ENCODE measurements at regions not wholly inside any gene's neighbourhood (a gene's known extent, or its start where the extent isn't known, plus 50 kb on each side); places are given as distances from the start of the nearest gene placed in this dataset.

- no peak for TF ChIP-seq CTCF (IDR thresholded peaks at IDR 0.05; ENCODE audit: insufficient read depth, low read length)
- TF ChIP-seq REST (IDR thresholded peaks at IDR 0.05; ENCODE audit: insufficient replicate concordance, low read depth) = no peak
- TF ChIP-seq POLR2AphosphoS5 (IDR thresholded peaks at IDR 0.05; ENCODE audit: low read depth) = no peak
- no peak for TF ChIP-seq GABPA (IDR thresholded peaks at IDR 0.05; ENCODE audit: low read depth)
- TF ChIP-seq SPI1 (IDR thresholded peaks at IDR 0.05; ENCODE audit: borderline replicate concordance, low read depth) = no peak
These were observed 146.8 kb upstream of the SOX9 start for GRCh38 chr17:71974051-71974450.

Data from HL-60 (cell line).